HUDEP-2 (cell line): ENCODE measurements at regions not wholly inside any gene's neighbourhood (a gene's known extent, or its start where the extent isn't known, plus 50 kb on each side); places are given as distances from the start of the nearest gene placed in this dataset.
A peak's percentile ranks its signal among the peaks of the same experiment; 100 is the strongest.

Experiments
- DNase-seq, 76 experiments: peaks; one replicate each; lab custom pipeline; 2025; ENCODE audit not compliant: unreplicated experiment in 76 of 76; lab: John Stamatoyannopoulos, UW

DNA sequence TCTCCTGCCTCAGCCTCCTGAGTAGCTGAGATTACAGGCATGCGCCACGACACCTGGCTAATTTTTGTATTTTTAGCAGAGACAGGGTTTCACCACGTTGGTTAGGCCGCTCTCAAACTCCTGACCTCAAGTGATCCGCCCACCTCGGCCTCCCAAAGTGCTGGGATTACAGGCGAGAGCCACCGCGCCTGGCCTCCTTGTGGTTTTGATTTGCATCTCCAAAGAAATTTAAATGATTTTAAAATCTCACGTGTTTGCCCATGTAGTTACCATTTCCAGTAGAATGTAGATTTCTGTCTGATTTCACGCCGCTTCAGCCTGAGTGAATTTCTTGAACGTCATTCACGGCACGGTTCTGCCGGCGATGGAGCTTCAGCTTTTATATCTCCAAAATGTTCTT is 55.8 kb downstream of the IGF2 start:
- no peak for DNase-seq

- no peak for DNase-seq
Measured at GRCh38 chr11:2077061-2077802, 62.0 kb downstream of the IGF2 start.

- no peak for DNase-seq
Measured at GRCh38 chr11:2076441-2076840, 62.7 kb downstream of the IGF2 start.

DNA sequence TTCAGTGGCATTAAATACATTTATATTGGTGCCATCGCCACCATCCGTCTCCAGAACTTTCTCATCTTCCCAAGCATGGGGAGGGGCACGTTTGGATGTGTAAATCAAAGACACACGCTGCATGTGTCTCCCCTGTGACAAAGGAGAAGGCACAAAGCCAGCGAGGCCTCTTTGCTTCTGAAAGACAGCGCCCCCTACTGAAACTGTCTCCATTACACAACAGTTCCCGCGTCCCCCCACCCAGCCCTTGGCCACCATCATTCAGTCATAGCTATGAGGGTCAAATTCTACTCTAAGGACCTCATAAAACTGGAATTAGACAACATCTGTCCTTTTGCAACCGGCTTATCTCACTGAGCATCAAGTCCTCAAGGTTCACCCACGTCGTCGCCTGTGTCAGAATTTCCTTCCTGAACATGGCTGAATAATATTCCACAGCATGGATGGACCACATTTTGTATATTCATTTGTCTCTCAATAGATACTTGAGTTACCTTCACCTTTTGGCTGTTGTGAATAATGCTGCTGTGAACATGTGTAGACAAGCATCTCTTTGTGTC is 64.8 kb downstream of the IGF2 start:
- peak in 1 of 76 experiments; percentile 3 for DNase-seq

GRCh38 chr11:2072551-2073261 is 66.5 kb downstream of the IGF2 start:
- no peak for DNase-seq

- DNase-seq, result no peak
Measured at GRCh38 chr11:2071748-2072385, 67.3 kb downstream of the IGF2 start.
